Ishikawa (cell line): ENCODE measurements at regions not wholly inside any gene's neighbourhood (a gene's known extent, or its start where the extent isn't known, plus 50 kb on each side); places are given as distances from the start of the nearest gene placed in this dataset.

Experiments
- CEBPB ChIP-seq: IDR thresholded peaks from 2 replicates; pipeline ENCODE4 v1.6.1; 2012
- CREB1 ChIP-seq: IDR thresholded peaks from 2 replicates; pipeline ENCODE4 v1.6.1; 2012; ENCODE audit warnings: low read depth
- EGR1 ChIP-seq: IDR thresholded peaks from 2 replicates; pipeline ENCODE4 v1.6.1; 2012
- EP300 ChIP-seq: IDR thresholded peaks from 2 replicates; pipeline ENCODE4 v1.6.1; 2012; ENCODE audit warnings: borderline replicate concordance
- FOXM1 ChIP-seq: IDR thresholded peaks from 2 replicates; pipeline ENCODE4 v1.6.1; 2012; ENCODE audit warnings: low read depth, borderline replicate concordance
- NFIC ChIP-seq: IDR thresholded peaks from 2 replicates; pipeline ENCODE4 v1.6.1; 2012
- RAD21 ChIP-seq: IDR thresholded peaks from 2 replicates; pipeline ENCODE4 v1.6.1; 2012; ENCODE audit warnings: low read depth
- TAF1 ChIP-seq: IDR thresholded peaks from 2 replicates; pipeline ENCODE4 v1.6.1; 2012; ENCODE audit warnings: low read depth, mild to moderate bottlenecking
- TCF12 ChIP-seq: IDR thresholded peaks from 2 replicates; pipeline ENCODE4 v1.6.1; 2012; ENCODE audit warnings: low read depth
- TEAD4 ChIP-seq: IDR thresholded peaks from 2 replicates; pipeline ENCODE4 v1.6.1; 2012
- YY1 ChIP-seq: IDR thresholded peaks from 2 replicates; pipeline ENCODE4 v1.6.1; 2012; ENCODE audit warnings: low read depth
- ZBTB7A ChIP-seq: IDR thresholded peaks from 2 replicates; pipeline ENCODE4 v1.6.1; 2012; ENCODE audit warnings: low read depth
- TF ChIP-seq, protein P1 (sequence below): IDR thresholded peaks from 2 replicates; pipeline ENCODE4 v1.6.1; 2012
- TF ChIP-seq, protein P2 (sequence below): IDR thresholded peaks from 2 replicates; pipeline ENCODE4 v1.6.1; 2012
- TF ChIP-seq, protein P3 (sequence below): IDR thresholded peaks from 2 replicates; pipeline ENCODE4 v1.6.1; 2012; ENCODE audit warnings: low read depth, mild to moderate bottlenecking

DNA sequence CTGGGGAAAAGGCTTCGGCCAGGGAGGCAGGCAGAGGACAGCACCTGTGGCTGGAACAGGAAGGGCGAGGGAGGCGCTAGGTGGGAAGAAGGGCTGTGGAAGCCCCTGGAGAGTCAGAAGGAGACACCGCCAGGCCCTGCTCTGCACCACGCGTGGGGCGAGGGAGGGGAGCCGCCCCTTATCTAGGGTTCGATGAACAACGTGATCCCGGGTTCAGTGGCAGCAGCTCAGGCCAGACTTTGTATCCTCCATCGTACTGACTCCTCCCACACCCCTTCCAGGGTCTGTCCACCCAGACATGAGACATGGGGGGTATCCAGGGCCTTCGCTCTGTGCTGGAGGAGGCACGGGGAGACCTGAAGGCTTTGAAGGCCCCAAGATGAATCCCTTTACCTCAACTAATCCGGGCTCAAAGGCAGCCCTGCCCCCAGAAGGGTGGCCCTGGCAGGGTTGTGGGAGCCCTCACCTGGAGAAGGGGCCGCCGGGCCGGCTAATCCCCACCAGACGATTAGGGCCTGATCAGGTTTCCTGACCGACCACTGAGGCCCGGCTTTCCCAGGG lies 110.8 kb downstream of the PDGFA start:
- no peak for TF ChIP-seq NFIC
- no peak for TF ChIP-seq TAF1
- TF ChIP-seq CREB1, result no peak
- TF ChIP-seq TCF12, result no peak
- no peak for TF ChIP-seq ZBTB7A

DNA sequence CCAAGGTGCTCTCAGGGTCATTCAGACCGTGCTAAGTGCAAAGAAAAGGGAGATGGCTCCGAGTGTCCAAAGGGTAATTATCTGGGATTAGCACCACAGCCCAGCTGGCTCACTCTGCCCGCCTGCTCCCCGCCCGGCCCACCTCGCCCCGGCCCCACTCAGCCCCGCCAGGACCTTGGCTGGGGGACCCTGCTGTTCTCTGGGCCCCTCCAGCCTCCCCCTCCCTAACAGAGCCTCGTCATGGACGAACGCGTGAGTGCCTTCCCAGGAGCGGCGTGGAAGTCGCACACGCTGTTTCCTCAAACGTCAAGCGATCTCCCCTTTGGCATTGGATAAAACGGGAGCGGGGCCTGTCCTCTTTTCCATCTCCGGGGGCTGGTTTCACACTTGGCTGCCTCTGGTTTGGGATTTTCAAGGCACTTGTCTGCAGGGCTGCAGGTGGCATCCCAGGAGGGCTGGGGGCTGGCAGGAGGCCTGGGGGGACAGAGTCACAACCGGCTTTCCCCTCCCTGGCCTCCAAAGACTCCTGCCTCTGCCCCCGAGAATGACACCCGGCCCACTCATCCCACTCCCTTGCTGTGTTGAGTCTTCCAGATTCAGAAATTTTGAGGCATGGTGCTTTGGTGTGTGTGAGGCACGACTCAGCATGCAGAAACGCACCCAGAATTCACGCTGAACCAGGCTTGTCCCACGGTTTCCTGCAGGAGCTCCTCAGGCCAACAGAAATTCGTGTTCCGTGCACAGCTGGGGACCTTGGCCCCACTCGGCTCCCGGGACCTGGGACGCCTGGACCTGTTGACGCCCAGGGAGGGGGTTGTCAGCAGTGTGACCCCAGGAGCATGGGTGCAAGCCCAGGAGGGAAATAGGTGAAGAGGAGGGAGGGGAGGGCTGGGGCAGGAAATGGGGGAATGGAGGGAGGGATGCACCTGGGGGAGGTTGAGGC lies 110.0 kb downstream of the PDGFA start:
- no peak for TF ChIP-seq EGR1
- TF ChIP-seq CREB1, result no peak
- no peak for TF ChIP-seq FOXM1
- TF ChIP-seq EP300, result no peak
- no peak for TF ChIP-seq TCF12
- no peak for TF ChIP-seq TEAD4
- no peak for TF ChIP-seq YY1
- TF ChIP-seq, protein P1, sequence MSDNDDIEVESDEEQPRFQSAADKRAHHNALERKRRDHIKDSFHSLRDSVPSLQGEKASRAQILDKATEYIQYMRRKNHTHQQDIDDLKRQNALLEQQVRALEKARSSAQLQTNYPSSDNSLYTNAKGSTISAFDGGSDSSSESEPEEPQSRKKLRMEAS, result no peak
- no peak for TF ChIP-seq ZBTB7A
- TF ChIP-seq, protein P2, sequence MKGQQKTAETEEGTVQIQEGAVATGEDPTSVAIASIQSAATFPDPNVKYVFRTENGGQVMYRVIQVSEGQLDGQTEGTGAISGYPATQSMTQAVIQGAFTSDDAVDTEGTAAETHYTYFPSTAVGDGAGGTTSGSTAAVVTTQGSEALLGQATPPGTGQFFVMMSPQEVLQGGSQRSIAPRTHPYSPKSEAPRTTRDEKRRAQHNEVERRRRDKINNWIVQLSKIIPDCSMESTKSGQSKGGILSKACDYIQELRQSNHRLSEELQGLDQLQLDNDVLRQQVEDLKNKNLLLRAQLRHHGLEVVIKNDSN, result no peak
- TF ChIP-seq NFIC, result no peak

DNA sequence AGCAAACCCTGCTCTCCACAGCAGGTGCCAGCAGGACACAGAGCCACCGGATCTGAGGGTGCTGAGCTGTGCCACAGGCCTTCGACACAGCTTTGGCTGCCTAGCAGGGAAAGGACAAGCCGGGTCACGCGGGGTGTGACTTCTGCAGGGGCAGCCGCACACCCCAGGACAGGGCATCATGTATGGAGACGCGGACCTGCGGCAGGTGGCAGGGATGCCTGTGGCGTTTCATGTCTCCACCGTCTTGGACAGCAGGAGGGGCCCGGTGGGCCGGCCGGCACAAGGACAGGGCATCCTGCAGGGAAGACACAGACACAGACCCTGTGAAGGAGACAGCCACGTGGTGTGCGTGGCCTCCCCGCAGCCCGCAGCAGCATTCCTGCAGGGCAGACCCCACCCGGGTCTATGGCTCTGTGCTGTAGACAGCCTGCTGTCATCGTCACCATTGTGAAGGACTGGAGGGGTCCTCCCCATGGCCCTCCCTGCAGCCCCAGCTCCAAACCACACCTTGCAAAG lies 109.2 kb downstream of the PDGFA start:
- TF ChIP-seq, protein P1, result no peak
- no peak for TF ChIP-seq ZBTB7A

DNA sequence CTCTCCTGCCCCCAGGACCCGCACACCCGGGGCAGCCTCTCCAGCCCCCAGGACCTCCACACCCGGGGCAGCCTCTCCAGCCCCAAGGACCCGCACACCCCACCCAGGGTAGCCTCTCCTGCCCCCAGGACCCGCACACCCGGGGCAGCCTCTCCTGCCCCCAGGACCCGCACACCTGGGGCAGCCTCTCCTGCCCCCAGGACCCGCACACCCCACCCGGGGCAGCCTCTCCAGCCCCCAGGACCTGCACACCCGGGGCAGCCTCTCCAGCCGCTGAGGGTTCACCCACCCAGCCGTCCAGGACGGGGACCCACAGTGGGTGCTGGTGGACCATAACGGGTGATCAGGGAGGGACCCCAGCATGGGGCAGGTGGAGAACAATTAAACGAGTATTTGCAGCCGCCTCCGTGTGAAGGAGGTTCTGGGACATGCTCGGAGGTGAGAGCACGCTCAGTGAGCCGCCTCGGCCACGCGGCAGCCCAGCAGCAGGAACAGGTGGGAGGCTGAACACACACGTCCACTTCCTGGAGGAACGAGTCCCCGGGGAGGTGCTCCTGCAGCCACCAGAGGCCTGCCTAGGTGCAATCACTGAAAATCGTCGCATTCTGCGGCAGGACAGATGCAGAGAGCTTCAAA lies 107.9 kb downstream of the PDGFA start:
- TF ChIP-seq, protein P2, result no peak
- TF ChIP-seq FOXM1, result no peak
- TF ChIP-seq NFIC, result no peak
- TF ChIP-seq, protein P1, result peak; percentile 70

DNA sequence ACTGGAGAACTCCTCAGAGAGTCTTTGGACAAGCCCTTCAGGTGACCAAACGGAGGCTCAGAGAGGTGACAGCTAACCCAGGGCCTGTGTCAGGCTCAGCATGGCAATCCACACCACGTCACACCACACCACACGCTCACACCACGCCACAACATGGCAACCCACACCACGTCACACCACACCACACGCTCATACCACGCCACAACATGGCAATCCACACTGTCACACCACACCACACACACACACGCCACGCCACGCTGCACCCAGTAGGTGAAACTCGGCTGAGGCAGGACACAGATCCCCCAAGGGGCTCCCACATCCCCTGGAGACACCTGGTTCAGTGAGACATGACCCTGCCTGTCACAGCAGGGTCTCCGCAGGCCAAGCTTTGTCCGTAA lies 107.3 kb downstream of the PDGFA start:
- TF ChIP-seq CEBPB (no peak), FOXM1 (no peak), TEAD4 (no peak), YY1 (no peak), NFIC (no peak), EGR1 (no peak), TAF1 (no peak), ZBTB7A (no peak), EP300 (no peak), RAD21 (no peak), TCF12 (no peak), CREB1 (no peak)
- TF ChIP-seq, protein P2, result no peak
- TF ChIP-seq, protein P1, result no peak
- TF ChIP-seq, protein P3, sequence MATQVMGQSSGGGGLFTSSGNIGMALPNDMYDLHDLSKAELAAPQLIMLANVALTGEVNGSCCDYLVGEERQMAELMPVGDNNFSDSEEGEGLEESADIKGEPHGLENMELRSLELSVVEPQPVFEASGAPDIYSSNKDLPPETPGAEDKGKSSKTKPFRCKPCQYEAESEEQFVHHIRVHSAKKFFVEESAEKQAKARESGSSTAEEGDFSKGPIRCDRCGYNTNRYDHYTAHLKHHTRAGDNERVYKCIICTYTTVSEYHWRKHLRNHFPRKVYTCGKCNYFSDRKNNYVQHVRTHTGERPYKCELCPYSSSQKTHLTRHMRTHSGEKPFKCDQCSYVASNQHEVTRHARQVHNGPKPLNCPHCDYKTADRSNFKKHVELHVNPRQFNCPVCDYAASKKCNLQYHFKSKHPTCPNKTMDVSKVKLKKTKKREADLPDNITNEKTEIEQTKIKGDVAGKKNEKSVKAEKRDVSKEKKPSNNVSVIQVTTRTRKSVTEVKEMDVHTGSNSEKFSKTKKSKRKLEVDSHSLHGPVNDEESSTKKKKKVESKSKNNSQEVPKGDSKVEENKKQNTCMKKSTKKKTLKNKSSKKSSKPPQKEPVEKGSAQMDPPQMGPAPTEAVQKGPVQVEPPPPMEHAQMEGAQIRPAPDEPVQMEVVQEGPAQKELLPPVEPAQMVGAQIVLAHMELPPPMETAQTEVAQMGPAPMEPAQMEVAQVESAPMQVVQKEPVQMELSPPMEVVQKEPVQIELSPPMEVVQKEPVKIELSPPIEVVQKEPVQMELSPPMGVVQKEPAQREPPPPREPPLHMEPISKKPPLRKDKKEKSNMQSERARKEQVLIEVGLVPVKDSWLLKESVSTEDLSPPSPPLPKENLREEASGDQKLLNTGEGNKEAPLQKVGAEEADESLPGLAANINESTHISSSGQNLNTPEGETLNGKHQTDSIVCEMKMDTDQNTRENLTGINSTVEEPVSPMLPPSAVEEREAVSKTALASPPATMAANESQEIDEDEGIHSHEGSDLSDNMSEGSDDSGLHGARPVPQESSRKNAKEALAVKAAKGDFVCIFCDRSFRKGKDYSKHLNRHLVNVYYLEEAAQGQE, result no peak

DNA sequence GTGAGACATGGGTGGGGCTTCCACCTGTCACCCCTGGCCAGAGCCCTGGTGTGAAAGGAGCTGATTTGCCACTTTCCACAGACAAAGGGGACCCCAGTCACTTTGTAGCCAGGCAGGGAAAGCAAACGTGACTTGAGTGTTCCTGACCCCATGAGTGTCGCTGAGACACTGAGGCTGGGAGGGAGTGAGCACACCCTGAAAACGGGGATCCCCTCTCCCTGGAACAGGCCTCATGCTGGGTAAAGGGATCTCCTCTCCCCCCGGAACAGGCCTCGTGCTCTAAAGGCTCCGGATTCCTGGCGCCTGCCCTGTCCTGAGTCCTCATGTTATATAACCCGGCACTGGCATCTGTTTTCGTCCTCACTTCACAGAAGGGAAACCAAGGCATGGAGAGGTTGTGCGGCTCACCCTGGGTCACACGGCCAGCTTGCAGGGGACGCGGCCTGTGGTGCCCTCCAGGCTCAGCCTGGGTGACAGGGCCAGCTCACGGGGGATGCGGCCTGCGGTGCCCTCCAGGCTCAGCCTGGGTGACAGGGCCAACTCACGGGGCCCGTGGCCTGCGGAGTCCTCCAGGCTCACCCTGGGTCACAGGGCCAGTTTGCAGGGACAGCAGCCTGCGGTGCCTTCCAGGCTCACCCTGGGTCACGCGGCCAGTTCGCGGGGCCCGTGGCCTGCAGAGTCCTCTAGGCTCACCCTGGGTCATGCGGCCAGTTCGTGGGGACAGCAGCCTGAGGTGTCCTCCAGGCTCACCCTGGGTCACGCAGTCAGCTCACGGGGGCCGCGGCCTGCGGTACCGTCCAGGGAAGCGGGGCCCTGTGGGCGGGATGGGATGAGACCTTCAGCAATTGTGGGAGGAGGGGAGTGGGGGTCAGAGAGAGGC lies 104.7 kb downstream of the PDGFA start:
- TF ChIP-seq RAD21 (no peak), YY1 (no peak), FOXM1 (no peak), TEAD4 (no peak), EGR1 (no peak), ZBTB7A (no peak), TAF1 (no peak), NFIC (no peak), TCF12 (no peak), CEBPB (no peak), CREB1 (no peak), EP300 (no peak)
- TF ChIP-seq, protein P2, result no peak
- TF ChIP-seq, protein P3, result no peak
- TF ChIP-seq, protein P1, result no peak
